Activated B cell treated with CpG ODN at 0.5 μM for 24 hours (primary cell): ENCODE measurements at regions not wholly inside any gene's neighbourhood (a gene's known extent, or its start where the extent isn't known, plus 50 kb on each side); places are given as distances from the start of the nearest gene placed in this dataset.

Experiments used
- ATAC-seq: fragments of 200-7000 bp; cut with Tn5 transposase; one replicate; pipeline ENCODE4 v1.10.0; 2021; ENCODE audit warnings: low read depth, mild to moderate bottlenecking, moderate library complexity
- CTCF ChIA-PET: fragments of 350-600 bp; sonication (Branson Sonifier 250); formaldehyde crosslinking; loops from one replicate; lab custom pipeline; 2021; ENCODE audit warnings: antibody characterized with exemption; lab: Charles Lee
- POLR2A ChIA-PET: fragments of 350-600 bp; sonication (Branson Sonifier 250); formaldehyde crosslinking; loops from one replicate; lab custom pipeline; 2021; ENCODE audit warnings: antibody characterized with exemption; lab: Charles Lee
- DNase-seq: peaks from one replicate; pipeline ENCODE4 v3.0.0; 2022
- H3K27ac Mint-ChIP-seq: one replicate; pipeline ENCODE4 v1.8.0; 2020; ENCODE audit warnings: mixed read lengths
- H3K27me3 Mint-ChIP-seq: one replicate; pipeline ENCODE4 v1.8.0; 2021; ENCODE audit warnings: mixed read lengths
- H3K36me3 Mint-ChIP-seq: one replicate; pipeline ENCODE4 v1.8.0; 2021; ENCODE audit warnings: low read depth, mixed read lengths
- H3K4me1 Mint-ChIP-seq: one replicate; pipeline ENCODE4 v1.8.0; 2021; ENCODE audit warnings: mixed read lengths
- H3K4me3 Mint-ChIP-seq: one replicate; pipeline ENCODE4 v1.8.0; 2020; ENCODE audit warnings: mild to moderate bottlenecking, mixed read lengths
- H3K9me3 Mint-ChIP-seq: one replicate; pipeline ENCODE4 v1.8.0; 2020; ENCODE audit warnings: mixed read lengths
- intact Hi-C: fragments of 100-400 bp; cut with micrococcal nuclease; formaldehyde crosslinking; loops from one replicate; pipeline ENCODE4 v1.15.1; 2024
- TF ChIP-seq, protein P1 (sequence below): fragments of 200-600 bp; IDR thresholded peaks from one replicate; pipeline ENCODE4 v1.8.0; 2022; ENCODE audit warnings: antibody characterized with exemption, mild to moderate bottlenecking

GRCh38 chr22:19611590-19611989 is 87.4 kb upstream of the CLDN5 start:
- ATAC-seq (no peak), DNase-seq (no peak)
- peaks cover 34% of the 10 kb centered on the region for H3K27me3 Mint-ChIP-seq
- TF ChIP-seq, protein P1, sequence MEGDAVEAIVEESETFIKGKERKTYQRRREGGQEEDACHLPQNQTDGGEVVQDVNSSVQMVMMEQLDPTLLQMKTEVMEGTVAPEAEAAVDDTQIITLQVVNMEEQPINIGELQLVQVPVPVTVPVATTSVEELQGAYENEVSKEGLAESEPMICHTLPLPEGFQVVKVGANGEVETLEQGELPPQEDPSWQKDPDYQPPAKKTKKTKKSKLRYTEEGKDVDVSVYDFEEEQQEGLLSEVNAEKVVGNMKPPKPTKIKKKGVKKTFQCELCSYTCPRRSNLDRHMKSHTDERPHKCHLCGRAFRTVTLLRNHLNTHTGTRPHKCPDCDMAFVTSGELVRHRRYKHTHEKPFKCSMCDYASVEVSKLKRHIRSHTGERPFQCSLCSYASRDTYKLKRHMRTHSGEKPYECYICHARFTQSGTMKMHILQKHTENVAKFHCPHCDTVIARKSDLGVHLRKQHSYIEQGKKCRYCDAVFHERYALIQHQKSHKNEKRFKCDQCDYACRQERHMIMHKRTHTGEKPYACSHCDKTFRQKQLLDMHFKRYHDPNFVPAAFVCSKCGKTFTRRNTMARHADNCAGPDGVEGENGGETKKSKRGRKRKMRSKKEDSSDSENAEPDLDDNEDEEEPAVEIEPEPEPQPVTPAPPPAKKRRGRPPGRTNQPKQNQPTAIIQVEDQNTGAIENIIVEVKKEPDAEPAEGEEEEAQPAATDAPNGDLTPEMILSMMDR = no peak
- POLR2A ChIA-PET = no interaction called here
- H3K4me3 Mint-ChIP-seq = no peak overlapping the region
- no peaks in the 10 kb centered on the region for H3K9me3 Mint-ChIP-seq
- H3K36me3 Mint-ChIP-seq = no peaks in the 10 kb centered on the region
- peaks cover 18% of the 10 kb centered on the region for H3K4me1 Mint-ChIP-seq
- CTCF ChIA-PET = no interaction called here
- H3K27ac Mint-ChIP-seq = no peak overlapping the region
- intact Hi-C loops = no loop called here

- no peaks in the 10 kb centered on the region for H3K36me3 Mint-ChIP-seq
- intact Hi-C loops = no loop called here
- H3K4me1 Mint-ChIP-seq = peaks cover 18% of the 10 kb centered on the region
- no peak for DNase-seq
- ChIA-PET POLR2A (no interaction called here), CTCF (interaction anchor here (0.8 kb wide), 1 partner anchor 17 kb away, joined by 3 read pairs; no protein-coding TSS in a partner anchor)
- ATAC-seq = no peak
- H3K27ac Mint-ChIP-seq = no peak overlapping the region
- peaks cover 22% of the 10 kb centered on the region for H3K27me3 Mint-ChIP-seq
- TF ChIP-seq, protein P1 = no peak
- no peak overlapping the region for H3K4me3 Mint-ChIP-seq
- H3K9me3 Mint-ChIP-seq = no peaks in the 10 kb centered on the region
Measured at GRCh38 chr22:19612866-19613572, 88.8 kb upstream of the CLDN5 start.

DNA sequence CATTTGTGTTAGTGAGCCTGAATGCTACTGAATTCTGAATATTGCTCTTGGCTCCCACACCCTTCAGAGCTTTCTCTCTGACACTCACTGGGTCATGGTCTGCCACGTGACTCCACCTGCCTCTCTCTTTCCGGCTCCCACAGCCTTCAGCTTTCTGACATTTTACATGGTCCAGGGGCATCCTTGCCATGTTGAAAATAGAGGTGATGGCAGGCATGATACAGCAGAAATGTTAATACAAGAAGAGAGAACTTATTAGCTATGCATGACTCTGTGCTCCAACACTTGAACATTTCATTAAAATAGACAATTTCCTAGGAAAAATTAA is 90.3 kb upstream of the CLDN5 start:
- ChIA-PET POLR2A (no interaction called here), CTCF (no interaction called here)
- H3K4me3 Mint-ChIP-seq = no peak overlapping the region

GRCh38 chr22:19615001-19615461 is 90.8 kb upstream of the CLDN5 start:
- ChIA-PET POLR2A (no interaction called here), CTCF (no interaction called here)
- H3K4me3 Mint-ChIP-seq = no peak overlapping the region
- ATAC-seq (no peak), DNase-seq (no peak)
- peaks cover 34% of the 10 kb centered on the region for H3K4me1 Mint-ChIP-seq
- no peak overlapping the region for H3K27ac Mint-ChIP-seq
- H3K27me3 Mint-ChIP-seq = peaks cover 18% of the 10 kb centered on the region
- no peaks in the 10 kb centered on the region for H3K36me3 Mint-ChIP-seq
- TF ChIP-seq, protein P1 = no peak
- no peaks in the 10 kb centered on the region for H3K9me3 Mint-ChIP-seq
- intact Hi-C loops = no loop called here

More for the DNA sequence above, 90.3 kb upstream of the CLDN5 start:
- no peak for ATAC-seq
- intact Hi-C loops = no loop called here
- Mint-ChIP-seq H3K4me1 (peaks cover 29% of the 10 kb centered on the region), H3K27ac (no peak overlapping the region), H3K27me3 (peaks cover 18% of the 10 kb centered on the region), H3K36me3 (no peaks in the 10 kb centered on the region), H3K9me3 (no peaks in the 10 kb centered on the region)
- DNase-seq = no peak
- TF ChIP-seq, protein P1 = no peak

DNA sequence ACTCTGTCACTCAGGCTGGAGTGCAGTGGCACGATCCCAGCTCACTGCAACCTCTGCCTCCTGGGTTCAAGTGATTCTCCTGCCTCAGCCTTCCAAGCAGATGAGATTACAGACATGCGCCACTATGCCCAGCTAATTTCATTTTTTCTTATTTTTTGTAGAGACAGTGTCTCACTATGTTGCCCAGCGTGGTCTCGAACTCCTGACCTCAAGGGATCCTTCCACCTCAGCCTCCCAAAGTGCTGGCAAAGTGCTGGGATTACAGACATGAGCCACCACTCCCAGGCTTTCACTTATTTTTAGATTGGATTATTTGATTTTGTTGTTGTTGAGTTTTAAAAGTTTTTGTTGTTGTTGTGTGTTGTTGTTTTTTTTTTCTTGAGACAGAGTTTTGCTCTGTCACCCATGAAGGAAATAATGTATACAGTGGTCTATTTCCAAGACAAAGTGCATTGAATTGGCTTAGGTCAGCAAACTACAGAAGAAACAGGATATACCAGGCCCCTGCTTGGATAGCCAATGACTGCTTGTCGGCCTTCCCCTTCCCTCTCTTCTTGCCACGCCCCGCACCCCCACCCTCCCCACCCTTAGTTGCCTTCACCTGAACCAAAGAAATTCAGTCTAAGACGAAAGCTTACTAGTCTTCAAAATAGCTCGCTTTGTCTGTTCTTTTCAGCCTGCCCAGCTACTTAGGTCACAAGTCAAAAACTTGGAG is 91.8 kb upstream of the CLDN5 start:
- Mint-ChIP-seq H3K27me3 (peaks cover 18% of the 10 kb centered on the region), H3K4me1 (peaks cover 37% of the 10 kb centered on the region), H3K27ac (no peak overlapping the region), H3K9me3 (no peaks in the 10 kb centered on the region), H3K36me3 (no peaks in the 10 kb centered on the region), H3K4me3 (no peak overlapping the region)
- no peak for ATAC-seq
- TF ChIP-seq, protein P1 = no peak
- ChIA-PET POLR2A (no interaction called here), CTCF (interaction anchor here (0.7 kb wide), 1 partner anchor 634 kb away, joined by 3 read pairs; no protein-coding TSS in a partner anchor)
- DNase-seq = no peak
- intact Hi-C loops = no loop called here
